ENCODE measurements at regions not wholly inside any gene's neighbourhood (a gene's known extent, or its start where the extent isn't known, plus 50 kb on each side); places are given as distances from the start of the nearest gene placed in this dataset.

DNA sequence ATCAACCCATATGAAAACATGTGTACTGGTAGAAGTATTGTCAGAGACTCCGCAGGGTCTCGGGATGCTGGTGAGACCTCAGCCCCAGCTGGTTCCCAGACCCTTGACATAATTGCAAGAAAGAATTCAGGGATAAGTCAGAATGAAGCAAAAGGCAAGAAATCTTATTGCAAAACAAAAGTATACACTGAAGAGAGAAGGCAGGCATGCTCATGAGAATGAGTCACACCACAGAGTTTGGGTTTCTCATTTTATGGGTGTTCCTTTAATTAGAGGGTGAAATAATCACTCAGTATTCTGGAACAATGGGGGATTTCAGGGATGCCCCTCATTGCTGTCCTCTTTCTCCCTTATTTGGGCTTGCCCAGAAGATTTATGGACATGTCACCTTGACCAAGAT, 1423.8 kb upstream of the MIR17HG start:
- Histone ChIP-seq H3K9me3 (ENCODE audit: low read depth, low read length) (no peaks in the 10 kb centered on the region), H4K20me1 (ENCODE audit: insufficient read depth, low read length) (no peaks in the 10 kb centered on the region), H2AFZ (ENCODE audit: low read length) (no peak overlapping the region), H3K27ac (ENCODE audit: low read depth, low read length) (no peak overlapping the region), H3K79me2 (ENCODE audit: insufficient read depth, low read length) (no peaks in the 10 kb centered on the region), H3K4me1 (ENCODE audit: insufficient read depth, low read length) (no peaks in the 10 kb centered on the region), H3K27me3 (ENCODE audit: insufficient read depth, low read length) (no peaks in the 10 kb centered on the region), H3K4me3 (ENCODE audit: insufficient read depth, low read length) (no peak overlapping the region), H3K36me3 (ENCODE audit: insufficient read depth, low read length) (no peaks in the 10 kb centered on the region), H3K4me2 (ENCODE audit: insufficient read depth, low read length) (no peak overlapping the region)
- DNase-seq (ENCODE audit: insufficient read length, low spot score, missing footprints): no peak
- TF ChIP-seq, protein P1, sequence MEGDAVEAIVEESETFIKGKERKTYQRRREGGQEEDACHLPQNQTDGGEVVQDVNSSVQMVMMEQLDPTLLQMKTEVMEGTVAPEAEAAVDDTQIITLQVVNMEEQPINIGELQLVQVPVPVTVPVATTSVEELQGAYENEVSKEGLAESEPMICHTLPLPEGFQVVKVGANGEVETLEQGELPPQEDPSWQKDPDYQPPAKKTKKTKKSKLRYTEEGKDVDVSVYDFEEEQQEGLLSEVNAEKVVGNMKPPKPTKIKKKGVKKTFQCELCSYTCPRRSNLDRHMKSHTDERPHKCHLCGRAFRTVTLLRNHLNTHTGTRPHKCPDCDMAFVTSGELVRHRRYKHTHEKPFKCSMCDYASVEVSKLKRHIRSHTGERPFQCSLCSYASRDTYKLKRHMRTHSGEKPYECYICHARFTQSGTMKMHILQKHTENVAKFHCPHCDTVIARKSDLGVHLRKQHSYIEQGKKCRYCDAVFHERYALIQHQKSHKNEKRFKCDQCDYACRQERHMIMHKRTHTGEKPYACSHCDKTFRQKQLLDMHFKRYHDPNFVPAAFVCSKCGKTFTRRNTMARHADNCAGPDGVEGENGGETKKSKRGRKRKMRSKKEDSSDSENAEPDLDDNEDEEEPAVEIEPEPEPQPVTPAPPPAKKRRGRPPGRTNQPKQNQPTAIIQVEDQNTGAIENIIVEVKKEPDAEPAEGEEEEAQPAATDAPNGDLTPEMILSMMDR (IDR thresholded peaks at IDR 0.05; ENCODE audit: extremely low read depth, low read depth, low read length): no peak

- no peaks in the 10 kb centered on the region for H3K36me3 ChIP-seq (ENCODE audit: insufficient read depth, low read length)
- H3K9me3 ChIP-seq (ENCODE audit: low read depth, low read length): no peaks in the 10 kb centered on the region
- no peaks in the 10 kb centered on the region for H3K27me3 ChIP-seq (ENCODE audit: insufficient read depth, low read length)
- H2AFZ ChIP-seq (ENCODE audit: low read length): no peak overlapping the region
- no peak overlapping the region for H3K27ac ChIP-seq (ENCODE audit: low read depth, low read length)
- H3K4me1 ChIP-seq (ENCODE audit: insufficient read depth, low read length): no peaks in the 10 kb centered on the region
- H3K4me2 ChIP-seq (ENCODE audit: insufficient read depth, low read length): no peak overlapping the region
- TF ChIP-seq, protein P1 (IDR thresholded peaks at IDR 0.05; ENCODE audit: extremely low read depth, low read depth, low read length): no peak
- DNase-seq (ENCODE audit: insufficient read length, low spot score, missing footprints): no peak
- H4K20me1 ChIP-seq (ENCODE audit: insufficient read depth, low read length): no peaks in the 10 kb centered on the region
- no peak overlapping the region for H3K4me3 ChIP-seq (ENCODE audit: insufficient read depth, low read length)
- no peaks in the 10 kb centered on the region for H3K79me2 ChIP-seq (ENCODE audit: insufficient read depth, low read length)
Observed at GRCh38 chr13:89925107-89925506, 1422.4 kb upstream of the MIR17HG start.

DNA sequence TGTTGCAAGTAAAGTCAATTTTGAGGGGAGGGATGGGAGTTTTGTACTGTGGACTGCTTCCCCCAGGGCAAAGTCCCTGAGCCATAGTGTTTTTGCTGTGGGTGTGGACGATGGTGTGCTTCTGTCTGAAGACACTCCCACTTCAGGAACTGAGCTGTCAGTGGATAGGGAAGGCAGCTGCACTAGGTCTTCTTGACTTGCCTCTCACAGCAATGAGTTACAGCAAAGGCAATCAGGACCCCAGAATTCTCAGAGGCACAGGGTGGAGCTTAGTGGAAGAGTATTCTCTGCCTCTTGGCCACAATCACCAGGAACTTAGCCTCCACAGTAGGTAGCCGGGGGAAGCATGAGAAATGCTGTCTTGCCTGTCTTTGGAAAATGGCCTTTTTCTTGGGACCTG, 1416.6 kb upstream of the MIR17HG start:
- Histone ChIP-seq H3K27ac (ENCODE audit: low read depth, low read length) (no peak overlapping the region), H3K36me3 (ENCODE audit: insufficient read depth, low read length) (no peaks in the 10 kb centered on the region), H3K27me3 (ENCODE audit: insufficient read depth, low read length) (no peaks in the 10 kb centered on the region), H3K4me3 (ENCODE audit: insufficient read depth, low read length) (no peak overlapping the region), H3K79me2 (ENCODE audit: insufficient read depth, low read length) (no peaks in the 10 kb centered on the region), H2AFZ (ENCODE audit: low read length) (no peak overlapping the region), H4K20me1 (ENCODE audit: insufficient read depth, low read length) (no peaks in the 10 kb centered on the region), H3K4me2 (ENCODE audit: insufficient read depth, low read length) (no peak overlapping the region), H3K9me3 (ENCODE audit: low read depth, low read length) (peaks cover 2% of the 10 kb centered on the region), H3K4me1 (ENCODE audit: insufficient read depth, low read length) (no peaks in the 10 kb centered on the region)
- TF ChIP-seq, protein P1 (IDR thresholded peaks at IDR 0.05; ENCODE audit: extremely low read depth, low read depth, low read length): no peak
- DNase-seq (ENCODE audit: insufficient read length, low spot score, missing footprints): peak; percentile 5

- no peaks in the 10 kb centered on the region for H3K27me3 ChIP-seq (ENCODE audit: insufficient read depth, low read length)
- H3K4me3 ChIP-seq (ENCODE audit: insufficient read depth, low read length): no peak overlapping the region
- no peaks in the 10 kb centered on the region for H3K79me2 ChIP-seq (ENCODE audit: insufficient read depth, low read length)
- no peaks in the 10 kb centered on the region for H3K4me1 ChIP-seq (ENCODE audit: insufficient read depth, low read length)
- H4K20me1 ChIP-seq (ENCODE audit: insufficient read depth, low read length): no peaks in the 10 kb centered on the region
- DNase-seq (ENCODE audit: insufficient read length, low spot score, missing footprints): no peak
- TF ChIP-seq, protein P1 (IDR thresholded peaks at IDR 0.05; ENCODE audit: extremely low read depth, low read depth, low read length): no peak
- peaks cover 2% of the 10 kb centered on the region for H3K9me3 ChIP-seq (ENCODE audit: low read depth, low read length)
- H3K27ac ChIP-seq (ENCODE audit: low read depth, low read length): no peak overlapping the region
- no peak overlapping the region for H3K4me2 ChIP-seq (ENCODE audit: insufficient read depth, low read length)
- H3K36me3 ChIP-seq (ENCODE audit: insufficient read depth, low read length): no peaks in the 10 kb centered on the region
- H2AFZ ChIP-seq (ENCODE audit: low read length): no peak overlapping the region
Observed at GRCh38 chr13:89932902-89933301, 1414.6 kb upstream of the MIR17HG start.

Measured in osteoblast (primary cell).